Activated naive CD8-positive, alpha-beta T cell (primary cell): ENCODE measurements at regions not wholly inside any gene's neighbourhood (a gene's known extent, or its start where the extent isn't known, plus 50 kb on each side); places are given as distances from the start of the nearest gene placed in this dataset.

ENCODE experiments used
- H3K27ac Mint-ChIP-seq: one replicate; pipeline ENCODE4 v1.8.0; 2021; ENCODE audit warnings: mixed read lengths
- H3K27me3 Mint-ChIP-seq: one replicate; pipeline ENCODE4 v1.8.0; 2021; ENCODE audit warnings: mixed read lengths
- H3K36me3 Mint-ChIP-seq: one replicate; pipeline ENCODE4 v1.8.0; 2021; ENCODE audit warnings: mixed read lengths
- H3K4me1 Mint-ChIP-seq: one replicate; pipeline ENCODE4 v1.8.0; 2021; ENCODE audit warnings: low read depth, mixed read lengths
- H3K4me3 Mint-ChIP-seq: one replicate; pipeline ENCODE4 v1.8.0; 2021; ENCODE audit warnings: mild to moderate bottlenecking, mixed read lengths
- H3K9me3 Mint-ChIP-seq: one replicate; pipeline ENCODE4 v1.8.0; 2021; ENCODE audit warnings: low read depth, mixed read lengths

DNA sequence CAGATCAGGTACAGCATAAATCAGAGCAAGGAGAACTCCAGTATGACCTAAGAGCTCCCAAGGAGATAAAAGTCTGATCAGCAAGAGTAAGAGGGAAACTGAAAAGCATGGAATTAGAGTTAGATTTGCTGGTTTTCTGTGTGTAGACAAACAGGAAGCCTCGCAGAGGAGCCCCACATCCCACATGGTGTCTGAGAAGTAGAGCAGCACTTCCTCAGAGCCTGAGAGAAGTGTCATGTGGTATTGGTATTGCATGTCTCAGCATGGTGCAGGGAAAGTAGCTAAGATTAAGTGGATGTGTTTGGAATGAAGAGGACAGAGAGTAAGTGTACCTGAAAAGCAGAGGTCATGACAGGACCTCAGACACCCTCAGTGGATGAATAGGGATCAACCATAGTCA, 175.4 kb upstream of the GBE1 start:
- Mint-ChIP-seq H3K4me1 (no peaks in the 10 kb centered on the region), H3K36me3 (no peaks in the 10 kb centered on the region), H3K27me3 (no peaks in the 10 kb centered on the region), H3K27ac (no peak overlapping the region), H3K9me3 (no peaks in the 10 kb centered on the region), H3K4me3 (no peak overlapping the region)

DNA sequence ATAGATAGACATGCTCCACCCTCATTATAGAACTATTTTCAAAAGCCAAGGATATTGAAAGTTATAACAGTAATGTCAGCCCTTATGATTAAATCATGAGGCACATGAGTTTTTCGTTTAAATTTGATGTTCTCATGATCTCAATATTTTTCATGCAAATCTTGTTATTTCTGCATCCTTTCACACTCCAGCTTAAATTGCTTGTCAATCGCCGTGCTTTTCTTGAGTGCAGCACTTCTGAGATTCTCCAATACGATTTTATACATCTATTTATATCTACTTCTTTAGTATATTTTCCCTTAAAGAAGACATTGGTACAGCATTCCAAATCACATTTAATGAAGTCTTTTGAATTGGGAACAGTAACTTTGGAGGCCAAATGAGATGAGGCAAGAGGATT, 171.2 kb upstream of the GBE1 start:
- Mint-ChIP-seq H3K9me3 (no peaks in the 10 kb centered on the region), H3K36me3 (no peaks in the 10 kb centered on the region), H3K27me3 (no peaks in the 10 kb centered on the region), H3K4me1 (no peaks in the 10 kb centered on the region), H3K27ac (no peak overlapping the region), H3K4me3 (no peak overlapping the region)

DNA sequence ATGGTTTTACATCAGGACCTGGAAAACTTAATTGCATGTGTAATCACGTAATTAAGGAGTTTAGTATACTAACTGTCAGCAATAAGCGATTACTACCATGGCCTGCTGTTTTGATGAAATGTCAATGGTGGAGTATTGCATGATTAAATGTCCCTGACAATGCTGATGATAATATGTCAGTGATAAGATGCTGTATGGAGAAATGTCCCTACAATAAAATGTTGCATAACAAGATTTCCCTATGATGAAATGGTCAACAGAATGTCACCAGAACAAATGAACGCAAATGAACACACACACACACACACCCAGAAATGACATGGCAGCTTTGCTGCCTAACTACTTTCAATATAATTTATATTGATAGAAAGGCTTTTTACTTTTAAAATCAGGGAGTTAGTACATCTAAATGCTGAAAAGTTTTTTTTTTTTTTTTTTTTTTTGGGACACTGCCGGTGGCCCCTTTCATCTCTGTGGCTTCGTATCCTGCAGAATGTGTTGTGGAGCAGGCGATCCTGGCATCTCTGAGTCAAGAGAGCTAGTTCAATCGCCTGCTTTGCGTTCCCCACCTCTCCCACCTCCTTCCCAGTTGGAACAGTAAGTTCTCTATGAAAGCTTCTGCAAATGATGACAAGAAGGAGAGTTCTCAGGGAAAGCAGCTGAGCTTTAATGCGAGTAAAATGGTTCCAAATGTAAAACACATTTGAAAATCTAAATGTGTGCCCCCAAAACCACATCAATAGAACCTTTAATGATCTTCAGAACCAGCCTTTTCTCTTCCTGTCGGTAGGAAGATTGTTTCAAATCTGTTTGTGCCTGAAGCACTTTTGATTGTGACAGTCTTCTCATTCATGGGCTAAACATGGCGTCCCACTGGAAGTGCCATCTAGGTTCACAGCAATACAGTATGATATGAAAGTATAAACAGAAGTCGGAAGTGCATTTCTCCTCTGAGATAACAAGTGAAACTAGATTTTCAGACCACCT, 170.1 kb upstream of the GBE1 start:
- Mint-ChIP-seq H3K4me1 (no peaks in the 10 kb centered on the region), H3K27me3 (no peaks in the 10 kb centered on the region), H3K4me3 (no peak overlapping the region), H3K36me3 (no peaks in the 10 kb centered on the region), H3K9me3 (no peaks in the 10 kb centered on the region), H3K27ac (no peak overlapping the region)

DNA sequence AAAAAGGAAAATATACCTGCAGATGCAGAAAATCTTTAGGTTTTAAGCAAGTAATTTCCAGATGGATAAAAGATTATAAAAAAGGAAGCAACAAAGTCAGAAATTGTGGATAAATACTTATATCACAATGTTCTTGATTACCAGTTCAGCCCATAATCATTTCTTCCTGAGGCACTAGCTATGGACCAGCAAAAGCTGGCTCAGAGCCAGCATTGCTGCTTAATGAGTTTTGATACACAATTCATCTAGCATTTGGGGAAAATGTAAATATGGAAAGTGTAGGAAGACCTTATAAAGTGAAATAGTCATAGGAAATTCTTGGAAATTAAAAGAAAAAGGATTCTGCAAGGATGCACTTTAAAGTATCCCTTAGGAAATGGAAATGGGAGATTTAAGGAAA, 168.3 kb upstream of the GBE1 start:
- no peaks in the 10 kb centered on the region for H3K4me1 Mint-ChIP-seq
- no peaks in the 10 kb centered on the region for H3K27me3 Mint-ChIP-seq
- H3K36me3 Mint-ChIP-seq, result no peaks in the 10 kb centered on the region
- no peak overlapping the region for H3K4me3 Mint-ChIP-seq
- no peak overlapping the region for H3K27ac Mint-ChIP-seq
- no peaks in the 10 kb centered on the region for H3K9me3 Mint-ChIP-seq

DNA sequence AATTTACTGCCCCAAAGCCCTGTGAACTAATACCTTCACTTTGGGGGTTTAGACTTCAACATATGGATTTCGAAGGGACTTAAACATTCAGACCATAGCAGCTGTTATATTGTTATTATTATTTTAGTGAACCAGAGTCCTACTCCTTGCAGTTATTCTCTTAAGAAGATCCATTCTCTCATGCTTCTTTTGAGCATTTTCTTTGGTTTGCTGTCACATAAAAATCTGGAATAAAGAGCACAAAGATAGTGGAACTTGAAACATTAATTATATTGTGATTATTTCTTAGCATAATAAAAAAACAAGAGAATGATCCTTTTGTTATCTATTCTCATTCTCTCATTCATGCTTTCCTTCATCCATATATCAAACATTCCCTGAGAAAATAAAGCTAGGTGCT, 166.4 kb upstream of the GBE1 start:
- no peak overlapping the region for H3K27ac Mint-ChIP-seq
- no peaks in the 10 kb centered on the region for H3K4me1 Mint-ChIP-seq
- H3K36me3 Mint-ChIP-seq, result no peaks in the 10 kb centered on the region
- peaks cover 3% of the 10 kb centered on the region for H3K27me3 Mint-ChIP-seq
- no peaks in the 10 kb centered on the region for H3K9me3 Mint-ChIP-seq
- H3K4me3 Mint-ChIP-seq, result no peak overlapping the region

DNA sequence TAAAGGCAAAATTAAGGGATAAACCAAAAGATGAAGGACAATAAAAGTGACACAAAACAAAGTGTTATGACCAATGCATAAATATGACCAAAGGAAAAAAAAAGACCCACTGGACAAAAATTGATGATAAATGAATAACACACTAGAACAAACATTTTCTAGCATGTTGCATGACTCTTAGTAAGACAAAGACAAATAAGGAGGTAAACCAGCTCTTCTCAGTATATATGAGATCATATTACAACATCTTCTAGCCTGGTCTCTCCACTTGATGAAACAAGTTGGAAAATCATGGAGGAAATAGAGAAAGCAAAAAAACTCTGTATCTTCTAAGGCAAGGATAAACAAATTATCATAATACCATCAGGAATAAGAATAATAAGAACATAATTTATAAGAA, 163.9 kb upstream of the GBE1 start:
- no peaks in the 10 kb centered on the region for H3K9me3 Mint-ChIP-seq
- H3K27me3 Mint-ChIP-seq, result peaks cover 3% of the 10 kb centered on the region
- H3K4me1 Mint-ChIP-seq, result no peaks in the 10 kb centered on the region
- H3K4me3 Mint-ChIP-seq, result no peak overlapping the region
- no peak overlapping the region for H3K27ac Mint-ChIP-seq
- no peaks in the 10 kb centered on the region for H3K36me3 Mint-ChIP-seq

DNA sequence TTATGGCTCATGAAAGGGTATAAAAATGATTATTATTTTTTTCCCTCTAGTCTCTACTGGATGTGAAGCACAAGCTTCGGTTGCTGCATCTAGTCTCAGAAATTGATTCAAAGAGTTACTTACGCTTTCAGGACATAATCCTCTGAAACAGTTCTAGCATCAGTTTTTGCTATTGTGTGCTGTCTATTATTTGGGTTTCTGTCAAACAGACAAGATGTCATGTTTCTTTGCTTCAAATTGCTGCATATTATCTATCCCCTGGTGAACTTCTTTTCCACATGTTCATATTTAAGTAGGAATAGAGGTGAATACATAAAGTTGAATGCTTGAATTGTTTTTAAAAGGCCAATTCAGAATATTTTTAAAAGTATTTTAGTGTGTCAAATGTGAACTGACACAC, 161.6 kb upstream of the GBE1 start:
- Mint-ChIP-seq H3K4me3 (no peak overlapping the region), H3K4me1 (no peaks in the 10 kb centered on the region), H3K27me3 (peaks cover 4% of the 10 kb centered on the region)

DNA sequence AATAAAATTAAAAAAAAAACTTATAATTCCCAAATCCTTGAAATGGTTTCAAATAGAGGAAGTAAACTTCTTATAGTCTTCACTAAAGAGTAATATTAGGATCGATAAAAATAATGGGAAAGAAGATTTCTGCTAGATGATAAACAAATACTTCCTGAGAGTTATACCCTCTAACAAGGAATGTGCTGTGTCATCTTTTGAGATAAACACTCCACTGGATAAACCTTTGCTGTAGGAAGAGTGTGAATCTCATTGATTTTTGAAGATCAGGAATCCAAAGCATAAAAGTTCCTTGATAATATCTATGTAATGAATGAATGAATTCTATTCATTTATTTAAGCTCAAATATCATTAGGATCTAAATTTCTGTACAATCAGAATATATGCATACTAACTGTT, 161.0 kb upstream of the GBE1 start:
- Mint-ChIP-seq H3K9me3 (no peaks in the 10 kb centered on the region), H3K4me1 (no peaks in the 10 kb centered on the region), H3K27ac (no peak overlapping the region), H3K36me3 (no peaks in the 10 kb centered on the region), H3K27me3 (peaks cover 7% of the 10 kb centered on the region), H3K4me3 (no peak overlapping the region)

More for the DNA sequence above, 161.6 kb upstream of the GBE1 start:
- Mint-ChIP-seq H3K9me3 (no peaks in the 10 kb centered on the region), H3K27ac (no peak overlapping the region), H3K36me3 (no peaks in the 10 kb centered on the region)

DNA sequence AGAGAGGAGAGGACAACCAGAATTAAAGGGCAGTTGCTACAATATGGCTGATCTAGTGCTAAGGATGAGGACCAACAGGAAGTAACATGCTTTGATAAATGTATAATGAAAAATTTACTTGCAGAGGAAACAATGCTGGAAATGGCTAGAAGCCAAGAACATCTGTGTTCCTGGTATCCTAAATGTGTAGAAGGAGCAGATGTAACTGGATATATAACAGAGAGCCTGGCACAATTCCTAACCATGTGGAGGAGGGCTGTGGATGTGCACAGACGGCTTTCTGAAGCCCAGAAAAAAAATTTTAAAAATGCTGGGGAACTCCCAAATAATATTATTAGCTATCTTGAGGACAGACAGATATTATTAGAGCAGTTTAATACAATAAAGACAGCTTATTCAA, 159.4 kb upstream of the GBE1 start:
- H3K27ac Mint-ChIP-seq, result no peak overlapping the region

DNA sequence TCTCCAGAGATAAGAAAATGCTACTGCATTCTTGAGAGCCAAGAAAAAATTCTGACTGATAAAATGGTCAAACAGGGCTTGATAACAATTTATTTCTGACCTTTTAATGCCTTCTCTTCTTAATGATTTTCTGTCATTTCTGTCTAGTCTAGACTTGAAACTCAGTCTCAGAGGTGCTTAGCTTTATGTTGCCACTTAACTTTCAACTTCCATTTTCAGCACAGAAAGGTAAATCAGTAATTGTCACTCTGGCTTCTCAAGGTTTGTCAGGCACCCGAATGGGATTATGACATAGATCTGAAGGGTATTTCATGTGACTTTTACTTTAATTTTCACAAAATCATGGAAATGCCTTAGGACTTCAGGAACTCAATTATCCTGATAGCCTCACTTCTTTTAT, 155.4 kb upstream of the GBE1 start:
- Mint-ChIP-seq H3K27ac (no peak overlapping the region), H3K27me3 (peaks cover 4% of the 10 kb centered on the region), H3K4me1 (no peaks in the 10 kb centered on the region), H3K4me3 (no peak overlapping the region), H3K36me3 (no peaks in the 10 kb centered on the region), H3K9me3 (no peaks in the 10 kb centered on the region)

More for the DNA sequence above, 159.4 kb upstream of the GBE1 start:
- Mint-ChIP-seq H3K36me3 (no peaks in the 10 kb centered on the region), H3K4me1 (no peaks in the 10 kb centered on the region), H3K27me3 (peaks cover 7% of the 10 kb centered on the region), H3K9me3 (no peaks in the 10 kb centered on the region), H3K4me3 (no peak overlapping the region)

DNA sequence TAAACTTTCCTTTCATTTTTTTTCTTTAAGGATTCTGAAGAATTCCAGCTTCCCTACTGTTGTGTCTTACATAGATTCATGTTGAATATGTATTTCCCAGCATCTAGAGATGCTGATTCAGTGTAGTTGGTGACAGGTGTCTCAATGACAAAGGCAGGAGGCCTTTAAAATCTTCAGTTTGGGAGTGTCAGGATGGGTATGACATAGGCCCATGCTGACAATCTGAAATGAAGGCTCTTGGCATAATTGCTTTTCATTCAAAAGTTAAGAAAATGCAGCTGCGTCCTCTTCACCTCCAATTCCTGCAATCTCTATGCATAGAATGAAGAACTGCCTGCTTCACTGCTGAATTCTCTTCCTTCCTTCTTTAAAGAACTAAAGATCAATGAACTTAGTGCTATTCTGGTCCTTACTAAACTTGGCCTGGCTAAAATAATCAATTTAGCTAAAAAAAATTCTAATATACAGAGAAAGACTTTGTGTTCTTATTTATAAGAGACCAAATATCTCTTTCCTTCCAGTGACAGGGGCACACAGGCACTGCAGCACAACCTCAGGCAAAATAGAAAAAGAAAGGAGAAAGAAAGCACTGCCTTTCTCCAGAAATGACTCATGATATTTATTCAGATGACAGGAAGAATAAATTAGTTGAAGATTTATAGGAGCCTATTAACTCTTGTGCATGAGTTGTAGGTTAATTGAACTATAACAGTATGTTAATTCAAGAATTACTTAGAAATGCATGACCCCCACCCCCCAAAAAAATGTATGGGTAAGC, 152.6 kb upstream of the GBE1 start:
- no peak overlapping the region for H3K4me3 Mint-ChIP-seq
- H3K36me3 Mint-ChIP-seq, result no peaks in the 10 kb centered on the region
- no peak overlapping the region for H3K27ac Mint-ChIP-seq
- H3K4me1 Mint-ChIP-seq, result no peaks in the 10 kb centered on the region
- peaks cover 8% of the 10 kb centered on the region for H3K27me3 Mint-ChIP-seq
- no peaks in the 10 kb centered on the region for H3K9me3 Mint-ChIP-seq

DNA sequence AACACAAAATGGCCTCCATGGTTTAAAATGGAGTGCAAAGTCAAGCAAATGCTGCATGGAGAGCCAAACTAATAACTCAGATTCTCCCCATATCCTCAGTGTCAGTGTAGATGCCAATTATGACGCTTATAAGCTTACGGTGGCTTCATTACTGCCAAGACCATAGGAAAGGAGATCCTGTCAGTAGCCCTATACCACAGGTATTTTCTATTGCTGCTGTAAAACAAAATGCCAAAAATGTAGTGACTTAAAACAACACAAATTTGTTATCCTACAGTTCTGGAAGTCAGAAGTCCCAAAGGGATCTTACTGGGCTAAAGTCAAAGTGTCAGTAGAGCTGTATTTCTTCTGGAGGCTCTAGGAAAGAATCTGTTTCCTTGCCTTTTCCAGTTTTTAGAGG, 149.8 kb upstream of the GBE1 start:
- Mint-ChIP-seq H3K9me3 (no peaks in the 10 kb centered on the region), H3K27ac (no peak overlapping the region), H3K36me3 (no peaks in the 10 kb centered on the region), H3K4me3 (no peak overlapping the region), H3K27me3 (peaks cover 4% of the 10 kb centered on the region), H3K4me1 (no peaks in the 10 kb centered on the region)

DNA sequence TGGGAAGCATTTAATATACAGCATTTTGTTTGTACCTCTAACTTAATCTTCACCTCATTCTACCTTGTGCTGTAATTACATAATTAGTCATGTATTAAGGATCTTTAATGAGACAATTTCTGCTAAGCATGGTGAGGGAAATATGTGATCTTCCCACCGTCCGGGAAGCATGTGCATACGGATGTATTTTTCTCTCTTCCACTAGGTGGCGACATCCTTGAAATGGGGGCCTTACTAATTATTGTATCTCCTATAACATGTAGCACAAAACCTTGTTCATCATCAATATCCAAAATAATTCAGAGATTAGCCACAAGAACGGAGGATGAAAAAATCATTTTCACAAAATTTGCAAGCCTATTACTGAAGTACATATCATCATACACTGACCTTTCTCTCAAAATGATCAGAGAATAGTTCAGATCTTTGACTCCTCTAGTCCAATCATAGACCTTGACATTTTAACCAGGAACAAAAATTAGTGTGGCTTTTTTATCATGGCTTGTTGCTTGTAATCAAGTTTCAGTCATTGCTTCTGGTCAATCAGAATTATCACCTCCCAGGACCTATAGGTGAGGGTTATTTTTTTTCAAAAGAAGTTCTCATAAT, 148.9 kb upstream of the GBE1 start:
- H3K27me3 Mint-ChIP-seq, result peaks cover 4% of the 10 kb centered on the region
- no peaks in the 10 kb centered on the region for H3K9me3 Mint-ChIP-seq
- H3K4me3 Mint-ChIP-seq, result no peak overlapping the region
- H3K27ac Mint-ChIP-seq, result no peak overlapping the region
- no peaks in the 10 kb centered on the region for H3K4me1 Mint-ChIP-seq
- no peaks in the 10 kb centered on the region for H3K36me3 Mint-ChIP-seq

DNA sequence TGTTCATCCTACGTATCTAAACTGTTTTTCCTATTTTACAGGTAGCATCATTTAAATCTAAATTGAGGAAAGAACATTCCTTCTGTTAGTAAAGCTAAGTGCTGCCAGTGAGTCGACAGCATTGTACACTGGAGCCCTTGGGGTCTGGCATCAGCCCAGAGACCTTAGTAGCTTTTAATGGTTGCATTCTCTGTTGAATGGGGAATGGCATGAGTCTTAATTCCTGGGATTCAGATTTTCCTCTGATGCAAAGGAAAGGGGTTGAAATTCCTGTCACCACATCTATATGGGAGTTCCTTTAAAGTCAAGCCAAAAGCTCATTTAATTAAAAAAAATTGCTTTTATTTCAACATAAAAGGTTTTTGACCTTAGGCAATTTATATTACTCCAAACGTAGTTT, 148.4 kb upstream of the GBE1 start:
- H3K27me3 Mint-ChIP-seq, result peaks cover 4% of the 10 kb centered on the region
- no peaks in the 10 kb centered on the region for H3K4me1 Mint-ChIP-seq
- no peaks in the 10 kb centered on the region for H3K9me3 Mint-ChIP-seq
- no peak overlapping the region for H3K4me3 Mint-ChIP-seq
- no peak overlapping the region for H3K27ac Mint-ChIP-seq
- no peaks in the 10 kb centered on the region for H3K36me3 Mint-ChIP-seq

DNA sequence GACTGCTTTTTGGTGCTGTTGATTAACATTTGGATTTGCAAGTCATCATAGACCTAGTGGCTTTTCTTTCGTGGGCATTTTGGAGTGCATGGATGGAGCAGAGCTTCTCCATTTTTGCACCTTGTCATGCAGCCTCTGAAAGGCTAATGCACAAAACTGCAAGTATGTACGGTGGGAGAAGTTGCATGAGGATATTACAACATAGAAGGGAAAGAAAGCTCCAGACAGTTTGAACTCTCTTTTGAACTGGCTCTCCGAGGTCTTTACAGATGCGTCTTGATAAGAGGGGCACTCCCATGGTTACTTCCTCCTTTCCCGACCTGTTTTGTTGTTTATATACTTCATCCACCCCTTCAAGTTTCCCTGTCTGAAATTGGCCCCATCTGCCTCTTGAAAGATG, 147.1 kb upstream of the GBE1 start:
- no peaks in the 10 kb centered on the region for H3K9me3 Mint-ChIP-seq
- no peaks in the 10 kb centered on the region for H3K4me1 Mint-ChIP-seq
- H3K4me3 Mint-ChIP-seq, result no peak overlapping the region
- H3K36me3 Mint-ChIP-seq, result no peaks in the 10 kb centered on the region
- no peak overlapping the region for H3K27ac Mint-ChIP-seq
- peaks cover 4% of the 10 kb centered on the region for H3K27me3 Mint-ChIP-seq
